ENCODE measurements at regions not wholly inside any gene's neighbourhood (a gene's known extent, or its start where the extent isn't known, plus 50 kb on each side); places are given as distances from the start of the nearest gene placed in this dataset.

DNA sequence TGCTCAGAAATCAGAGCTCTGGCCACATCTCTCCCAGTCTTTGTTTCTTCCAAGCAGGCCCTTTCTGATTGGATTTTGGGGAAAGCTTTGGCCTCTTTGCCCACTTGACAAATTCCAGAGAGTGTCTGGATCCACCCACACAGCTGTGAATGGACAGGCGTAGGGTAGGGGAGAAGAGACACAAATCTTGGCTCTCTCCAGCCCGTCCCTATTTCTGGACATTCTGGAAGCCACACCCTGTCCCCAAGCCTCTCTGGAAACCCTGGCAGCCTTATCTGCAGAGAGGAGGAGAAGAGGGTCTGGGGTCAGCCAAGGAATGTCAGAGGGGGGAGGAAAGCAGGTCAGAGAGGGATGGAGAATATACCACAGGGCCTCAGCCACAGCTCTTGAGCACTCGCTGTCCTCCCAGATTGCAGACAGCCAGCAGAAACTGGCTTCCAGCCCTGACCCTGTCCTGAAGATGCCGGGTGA is 59.5 kb upstream of the WNT11 start:
- H3K9me3 Mint-ChIP-seq (ENCODE audit: unreplicated experiment), result peaks cover 3% of the 10 kb centered on the region
- H3K27ac Mint-ChIP-seq (ENCODE audit: unreplicated experiment), result no peak overlapping the region
- H3K4me1 Mint-ChIP-seq (ENCODE audit: unreplicated experiment), result no peaks in the 10 kb centered on the region

DNA sequence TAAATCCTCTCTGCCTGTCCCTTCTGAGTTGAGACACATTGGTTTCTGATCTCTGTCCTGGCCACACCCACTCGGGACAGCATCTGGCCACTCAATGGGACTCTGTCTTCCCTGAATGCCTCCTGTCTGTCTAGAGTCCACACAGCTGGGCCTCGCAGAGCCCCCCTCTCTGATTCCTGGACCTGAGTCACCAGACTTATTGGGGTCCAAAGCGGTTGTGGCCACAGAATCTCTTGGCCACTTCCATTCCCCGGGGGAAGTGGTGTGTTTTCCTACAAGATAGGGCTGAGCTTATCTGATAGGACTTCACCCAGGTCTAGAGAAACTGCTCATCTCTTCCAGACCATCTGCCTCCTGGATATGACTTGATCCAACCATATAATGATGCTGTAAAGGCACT is 57.4 kb upstream of the WNT11 start:
- Mint-ChIP-seq H3K4me1 (ENCODE audit: unreplicated experiment) (peaks cover 8% of the 10 kb centered on the region), H3K4me3 (ENCODE audit: unreplicated experiment) (no peak overlapping the region), H3K27me3 (ENCODE audit: unreplicated experiment) (peaks cover 11% of the 10 kb centered on the region), H3K27ac (ENCODE audit: unreplicated experiment) (no peak overlapping the region), H3K36me3 (ENCODE audit: low read depth, unreplicated experiment) (no peaks in the 10 kb centered on the region), H3K9me3 (ENCODE audit: unreplicated experiment) (peaks cover 3% of the 10 kb centered on the region)
- TF ChIP-seq, protein P1, sequence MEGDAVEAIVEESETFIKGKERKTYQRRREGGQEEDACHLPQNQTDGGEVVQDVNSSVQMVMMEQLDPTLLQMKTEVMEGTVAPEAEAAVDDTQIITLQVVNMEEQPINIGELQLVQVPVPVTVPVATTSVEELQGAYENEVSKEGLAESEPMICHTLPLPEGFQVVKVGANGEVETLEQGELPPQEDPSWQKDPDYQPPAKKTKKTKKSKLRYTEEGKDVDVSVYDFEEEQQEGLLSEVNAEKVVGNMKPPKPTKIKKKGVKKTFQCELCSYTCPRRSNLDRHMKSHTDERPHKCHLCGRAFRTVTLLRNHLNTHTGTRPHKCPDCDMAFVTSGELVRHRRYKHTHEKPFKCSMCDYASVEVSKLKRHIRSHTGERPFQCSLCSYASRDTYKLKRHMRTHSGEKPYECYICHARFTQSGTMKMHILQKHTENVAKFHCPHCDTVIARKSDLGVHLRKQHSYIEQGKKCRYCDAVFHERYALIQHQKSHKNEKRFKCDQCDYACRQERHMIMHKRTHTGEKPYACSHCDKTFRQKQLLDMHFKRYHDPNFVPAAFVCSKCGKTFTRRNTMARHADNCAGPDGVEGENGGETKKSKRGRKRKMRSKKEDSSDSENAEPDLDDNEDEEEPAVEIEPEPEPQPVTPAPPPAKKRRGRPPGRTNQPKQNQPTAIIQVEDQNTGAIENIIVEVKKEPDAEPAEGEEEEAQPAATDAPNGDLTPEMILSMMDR (IDR thresholded peaks at IDR 0.05; ENCODE audit: unreplicated experiment), result no peak
- DNase-seq (ENCODE audit: low spot score), result no peak

More for the DNA sequence above, 59.5 kb upstream of the WNT11 start:
- DNase-seq (ENCODE audit: low spot score), result no peak
- H3K36me3 Mint-ChIP-seq (ENCODE audit: low read depth, unreplicated experiment), result no peaks in the 10 kb centered on the region
- H3K4me3 Mint-ChIP-seq (ENCODE audit: unreplicated experiment), result no peak overlapping the region
- TF ChIP-seq, protein P1 (IDR thresholded peaks at IDR 0.05; ENCODE audit: unreplicated experiment), result no peak
- H3K27me3 Mint-ChIP-seq (ENCODE audit: unreplicated experiment), result peaks cover 6% of the 10 kb centered on the region

DNA sequence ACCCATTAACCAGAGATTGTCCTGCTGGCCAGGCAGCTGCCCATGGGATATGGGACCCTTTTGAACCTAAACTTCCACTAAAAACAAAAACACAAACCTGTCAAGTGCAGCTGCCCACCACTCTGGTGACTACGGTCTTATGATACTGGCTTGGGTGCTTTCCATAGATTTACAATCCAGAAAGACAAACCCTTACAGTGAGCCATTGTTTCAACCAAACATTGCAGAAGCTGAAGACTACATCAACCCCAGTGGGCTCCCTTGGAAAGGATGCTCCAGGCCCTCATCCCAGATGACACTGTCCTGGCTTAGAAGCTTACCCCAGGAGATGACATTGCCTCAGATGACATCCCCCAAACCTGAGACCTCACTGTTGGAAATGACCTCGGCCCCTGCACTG is 56.9 kb upstream of the WNT11 start:
- Mint-ChIP-seq H3K27ac (ENCODE audit: unreplicated experiment) (no peak overlapping the region), H3K9me3 (ENCODE audit: unreplicated experiment) (peaks cover 3% of the 10 kb centered on the region), H3K4me1 (ENCODE audit: unreplicated experiment) (peaks cover 8% of the 10 kb centered on the region), H3K27me3 (ENCODE audit: unreplicated experiment) (peaks cover 11% of the 10 kb centered on the region), H3K36me3 (ENCODE audit: low read depth, unreplicated experiment) (no peaks in the 10 kb centered on the region), H3K4me3 (ENCODE audit: unreplicated experiment) (no peak overlapping the region)
- TF ChIP-seq, protein P1 (IDR thresholded peaks at IDR 0.05; ENCODE audit: unreplicated experiment), result no peak
- DNase-seq (ENCODE audit: low spot score), result no peak

DNA sequence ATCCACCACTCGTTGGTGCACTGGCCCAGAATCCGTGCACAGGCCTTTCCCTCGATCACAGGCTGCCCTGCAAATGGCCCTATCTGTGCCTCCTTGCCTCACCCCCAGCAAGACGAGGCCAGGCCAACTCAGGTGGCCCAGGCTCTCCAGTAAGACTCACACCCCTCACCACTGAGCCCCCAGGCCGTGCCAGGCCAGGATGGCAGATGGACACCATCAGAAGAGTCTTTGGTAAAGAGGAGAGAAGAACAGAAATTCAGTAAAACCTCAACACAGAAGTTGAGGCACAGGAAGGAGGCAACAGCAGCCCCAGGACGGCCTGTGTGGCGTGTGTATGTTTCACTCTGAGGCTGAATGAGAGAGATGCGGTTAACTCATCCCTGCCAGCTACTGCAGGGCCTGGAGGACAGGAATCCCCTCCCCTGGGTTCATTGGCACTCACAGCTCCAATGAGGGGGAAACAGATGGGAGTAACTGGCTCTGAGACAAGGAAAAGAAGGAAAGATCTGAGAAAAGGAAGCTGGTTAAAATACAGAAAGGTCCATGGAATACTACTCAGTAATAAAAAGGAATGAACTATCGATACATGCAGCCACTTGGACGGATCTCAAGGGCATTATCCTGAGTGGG is 54.1 kb upstream of the WNT11 start:
- Mint-ChIP-seq H3K9me3 (ENCODE audit: unreplicated experiment) (peaks cover 3% of the 10 kb centered on the region), H3K4me1 (ENCODE audit: unreplicated experiment) (peaks cover 11% of the 10 kb centered on the region), H3K4me3 (ENCODE audit: unreplicated experiment) (no peak overlapping the region), H3K27me3 (ENCODE audit: unreplicated experiment) (peaks cover 7% of the 10 kb centered on the region), H3K36me3 (ENCODE audit: low read depth, unreplicated experiment) (no peaks in the 10 kb centered on the region), H3K27ac (ENCODE audit: unreplicated experiment) (no peak overlapping the region)
- DNase-seq (ENCODE audit: low spot score), result no peak
- TF ChIP-seq, protein P1 (IDR thresholded peaks at IDR 0.05; ENCODE audit: unreplicated experiment), result no peak

DNA sequence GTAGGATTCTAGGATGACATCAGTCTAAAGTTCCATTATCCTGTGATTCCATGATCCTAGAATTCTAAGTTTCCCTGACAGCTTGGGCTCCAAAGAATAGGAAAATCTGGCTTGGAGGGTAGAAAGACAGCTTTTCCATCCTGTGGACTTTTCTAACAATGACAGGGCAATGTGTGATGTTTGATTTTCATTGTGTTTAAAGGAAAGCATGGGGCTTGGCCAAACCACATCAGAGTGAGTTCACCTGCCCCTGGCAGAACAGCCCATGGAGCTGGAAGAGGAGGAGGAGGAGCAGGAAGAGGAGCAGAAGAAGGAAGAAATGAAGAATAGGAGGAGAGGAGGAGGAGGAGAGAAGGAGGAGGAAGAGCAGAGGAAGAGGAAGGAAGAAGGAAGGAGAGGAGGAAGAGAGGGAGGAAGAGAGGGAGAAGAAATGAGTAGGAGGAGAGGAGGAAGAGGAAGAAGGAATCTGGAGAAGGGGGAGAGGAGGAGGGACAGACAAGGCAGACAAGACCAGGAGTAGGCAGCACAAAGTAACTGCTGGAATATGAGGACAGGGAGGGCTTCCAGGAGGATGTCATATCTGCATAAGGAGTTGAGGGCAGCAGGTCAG is 53.1 kb upstream of the WNT11 start:
- no peaks in the 10 kb centered on the region for H3K36me3 Mint-ChIP-seq (ENCODE audit: low read depth, unreplicated experiment)
- no peak overlapping the region for H3K4me3 Mint-ChIP-seq (ENCODE audit: unreplicated experiment)
- H3K27ac Mint-ChIP-seq (ENCODE audit: unreplicated experiment), result no peak overlapping the region
- peaks cover 11% of the 10 kb centered on the region for H3K4me1 Mint-ChIP-seq (ENCODE audit: unreplicated experiment)
- TF ChIP-seq, protein P1 (IDR thresholded peaks at IDR 0.05; ENCODE audit: unreplicated experiment), result no peak
- H3K9me3 Mint-ChIP-seq (ENCODE audit: unreplicated experiment), result peaks cover 3% of the 10 kb centered on the region
- peaks cover 7% of the 10 kb centered on the region for H3K27me3 Mint-ChIP-seq (ENCODE audit: unreplicated experiment)
- DNase-seq (ENCODE audit: low spot score), result no peak
